HG03103 (cell line): ENCODE measurements at regions not wholly inside any gene's neighbourhood (a gene's known extent, or its start where the extent isn't known, plus 50 kb on each side); places are given as distances from the start of the nearest gene placed in this dataset.

ENCODE experiments used
- ATAC-seq: cut with Tn5 transposase; IDR thresholded peaks from one replicate; pipeline ENCODE4 v1.9.1; 2021; ENCODE audit warnings: low read depth; ENCODE audit not compliant: unreplicated experiment

- no peak for ATAC-seq
These were observed 50.1 kb upstream of the KCNK12 start for GRCh38 chr2:47620770-47621437.
